DMS114 treated with DMSO at 0.1 percent for 48 hours (cell line): ENCODE measurements at regions not wholly inside any gene's neighbourhood (a gene's known extent, or its start where the extent isn't known, plus 50 kb on each side); places are given as distances from the start of the nearest gene placed in this dataset.

Experiments used
- DNase-seq: peaks from one replicate; lab custom pipeline; 2025; ENCODE audit not compliant: unreplicated experiment; lab: John Stamatoyannopoulos, UW

DNA sequence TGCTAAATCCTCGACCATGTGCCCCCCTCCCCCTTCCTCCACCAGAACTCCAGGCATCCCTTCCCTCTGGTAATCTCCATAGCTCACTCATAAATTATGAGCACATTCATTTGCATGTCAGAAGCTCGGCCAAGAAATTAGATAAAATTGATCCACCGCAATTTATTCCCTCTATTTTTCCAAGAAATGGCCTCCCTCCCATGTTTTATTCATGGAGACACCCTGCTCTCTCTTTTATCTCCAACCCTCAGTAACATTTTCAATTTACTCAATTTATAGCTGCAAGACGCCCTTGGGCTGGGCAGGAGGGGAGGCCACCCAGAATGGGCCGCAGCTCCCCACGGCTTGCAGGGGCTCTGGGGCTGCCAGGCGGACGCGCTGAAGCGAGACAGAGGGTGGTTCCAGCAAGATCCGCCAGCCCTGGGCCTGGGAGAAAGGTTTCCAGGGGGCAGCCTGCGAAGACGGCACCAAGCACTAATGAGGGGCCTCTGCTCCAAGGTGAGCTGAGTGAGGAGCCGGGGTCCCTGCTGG, 54.7 kb upstream of the ZNF423 start:
- no peak for DNase-seq

DNA sequence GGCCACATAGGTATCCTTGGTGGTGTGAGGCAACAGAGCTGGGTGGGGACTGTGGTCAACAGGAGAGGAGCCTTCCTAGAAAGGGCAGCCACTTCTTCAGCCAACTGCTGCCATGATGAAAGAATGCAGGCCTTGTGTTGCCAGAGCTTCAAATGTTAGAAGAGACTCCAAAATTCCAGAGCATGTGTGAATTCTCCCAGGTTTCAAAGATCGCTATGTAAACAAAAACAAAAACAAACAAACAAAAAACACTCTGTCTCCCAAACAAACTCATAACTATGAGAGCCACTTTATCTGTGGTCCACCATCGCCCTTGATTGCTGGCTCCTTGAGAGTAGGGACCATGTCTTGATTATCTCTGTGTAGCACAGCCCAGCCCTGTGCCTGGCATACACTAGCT, 55.5 kb upstream of the ZNF423 start:
- DNase-seq = no peak

DNA sequence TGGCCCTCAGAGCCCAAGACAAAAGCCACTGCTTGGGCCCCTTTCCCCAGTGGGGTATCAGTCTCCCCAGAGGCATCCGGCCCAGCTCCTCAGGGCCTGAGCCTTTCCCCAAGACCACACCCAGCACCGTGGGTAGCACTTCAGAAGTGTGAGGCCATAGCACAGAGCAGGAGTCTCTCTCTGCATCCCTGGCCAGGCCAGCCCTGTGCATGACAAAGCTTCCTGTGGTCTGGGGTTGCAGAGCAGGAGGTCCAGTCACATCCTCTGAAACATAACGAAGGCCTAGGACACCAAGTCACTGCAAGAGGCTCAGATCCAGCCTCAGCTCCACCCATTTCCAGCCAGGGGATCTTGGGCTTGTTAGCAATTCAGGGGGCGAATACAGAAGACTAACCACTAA, 56.8 kb upstream of the ZNF423 start:
- DNase-seq = no peak

DNA sequence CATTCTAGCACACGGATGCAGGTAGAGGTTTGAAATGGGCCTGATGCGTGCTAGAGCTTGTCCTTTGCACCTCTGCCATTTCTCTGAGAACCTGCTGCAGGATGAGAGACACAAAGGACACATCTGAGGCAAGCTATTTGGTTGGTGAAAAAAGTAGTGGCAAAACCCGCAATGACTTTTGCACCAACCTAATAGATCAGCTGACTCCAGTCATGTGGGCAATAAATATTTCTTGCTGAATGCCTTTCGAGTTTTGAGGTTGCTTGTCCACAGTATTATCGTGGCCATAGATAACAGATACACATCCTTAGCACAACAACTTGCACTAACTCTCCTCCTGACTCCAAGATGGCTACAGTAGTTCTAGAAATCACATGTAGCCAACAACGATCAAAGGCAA, 57.8 kb upstream of the ZNF423 start:
- DNase-seq = no peak

DNA sequence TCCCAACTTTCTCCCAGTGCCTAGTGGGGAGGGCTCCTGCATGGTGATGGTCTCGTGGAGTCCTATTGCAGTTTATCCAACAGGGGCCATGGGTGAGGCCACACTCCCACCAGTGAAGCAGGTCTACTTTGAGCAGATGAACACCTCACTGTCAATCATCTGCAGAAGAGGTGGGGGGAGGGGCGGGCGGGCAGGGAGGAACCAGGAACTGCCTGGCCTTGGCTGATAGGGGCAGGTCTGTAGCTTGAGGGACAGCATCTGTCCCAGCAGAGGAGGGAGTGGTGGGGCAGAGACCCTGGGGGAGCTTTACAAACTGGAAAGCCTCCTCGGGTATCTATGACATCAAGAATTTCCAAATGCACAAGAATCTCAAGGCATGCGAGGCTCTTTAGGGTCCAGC, 58.7 kb upstream of the ZNF423 start:
- no peak for DNase-seq

DNA sequence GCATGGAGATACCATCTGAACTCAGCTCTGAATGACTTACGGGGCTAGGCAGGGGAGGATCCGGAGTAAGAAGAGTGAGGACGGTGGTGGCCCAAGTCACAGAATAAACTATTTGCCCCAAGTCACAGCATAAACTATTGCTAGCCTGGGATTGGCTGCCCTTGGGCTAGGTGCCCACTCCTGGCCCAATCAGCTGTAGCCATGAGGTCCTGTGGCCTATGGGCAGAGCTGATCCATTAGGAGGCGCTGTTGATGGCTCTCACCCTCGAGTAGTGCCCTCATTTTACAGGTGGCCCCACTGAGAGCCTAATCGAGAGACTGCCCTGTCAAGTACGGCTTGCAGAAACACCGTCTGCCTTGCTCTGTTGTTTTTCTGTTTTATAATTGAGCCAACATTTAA, 62.3 kb upstream of the ZNF423 start:
- DNase-seq = no peak

DNA sequence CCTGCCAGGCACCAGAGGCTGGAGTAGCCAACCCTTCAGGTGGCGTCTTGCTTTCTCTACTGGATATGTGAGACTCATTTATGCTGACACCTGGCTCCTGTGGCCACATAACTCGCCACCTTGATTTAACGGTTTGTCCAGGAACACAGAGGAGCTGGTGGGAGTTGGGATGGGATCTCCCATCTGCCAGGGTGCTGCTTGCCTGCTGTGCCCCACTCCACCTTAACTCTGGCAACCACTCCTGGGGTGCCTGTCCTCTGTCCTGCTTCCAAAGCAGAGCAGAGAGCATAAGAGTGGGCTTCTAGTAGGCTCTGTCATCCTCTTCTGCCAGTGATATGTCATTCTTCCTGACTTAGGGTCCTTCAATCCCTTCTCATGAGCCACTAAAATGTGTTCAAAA, 63.4 kb upstream of the ZNF423 start:
- no peak for DNase-seq

DNA sequence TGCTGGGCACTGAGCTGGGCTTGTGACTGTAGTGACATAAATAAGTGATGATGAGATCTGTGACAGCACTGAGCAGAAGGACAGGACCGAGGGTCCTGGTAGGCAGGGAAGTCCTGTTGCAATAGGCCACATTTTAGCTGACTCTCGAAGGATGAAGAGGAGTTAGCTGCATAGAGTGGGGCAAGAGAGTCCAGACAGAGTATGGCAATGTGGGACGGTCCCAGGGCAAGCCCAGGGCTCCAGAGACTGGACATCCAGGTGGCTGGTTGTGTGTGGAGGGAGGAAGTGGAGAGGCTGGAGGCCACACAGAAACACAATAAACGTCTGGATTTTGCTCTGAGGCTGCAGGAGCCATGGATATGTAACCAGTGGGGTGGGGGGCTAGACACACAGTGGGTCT, 64.5 kb upstream of the ZNF423 start:
- no peak for DNase-seq

DNA sequence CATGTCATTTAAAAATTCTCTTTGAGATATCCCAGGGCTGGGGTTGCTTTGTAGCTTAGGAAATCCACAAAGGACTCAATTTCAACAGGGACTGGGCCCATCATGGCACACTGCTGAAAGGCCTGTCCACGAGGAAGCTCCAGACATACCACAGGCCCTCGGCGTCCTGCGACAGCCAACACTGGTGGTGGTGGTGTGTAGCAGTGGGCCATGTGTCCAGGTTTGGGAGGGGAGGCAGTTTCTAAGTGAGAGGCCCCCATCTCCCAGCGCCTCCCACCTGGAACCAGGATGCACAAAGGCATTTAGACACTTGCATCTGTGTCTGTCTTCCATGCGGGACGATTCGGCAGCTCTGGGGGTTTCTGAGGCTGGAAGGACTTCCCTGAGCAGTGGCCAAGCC, 65.2 kb upstream of the ZNF423 start:
- no peak for DNase-seq

DNA sequence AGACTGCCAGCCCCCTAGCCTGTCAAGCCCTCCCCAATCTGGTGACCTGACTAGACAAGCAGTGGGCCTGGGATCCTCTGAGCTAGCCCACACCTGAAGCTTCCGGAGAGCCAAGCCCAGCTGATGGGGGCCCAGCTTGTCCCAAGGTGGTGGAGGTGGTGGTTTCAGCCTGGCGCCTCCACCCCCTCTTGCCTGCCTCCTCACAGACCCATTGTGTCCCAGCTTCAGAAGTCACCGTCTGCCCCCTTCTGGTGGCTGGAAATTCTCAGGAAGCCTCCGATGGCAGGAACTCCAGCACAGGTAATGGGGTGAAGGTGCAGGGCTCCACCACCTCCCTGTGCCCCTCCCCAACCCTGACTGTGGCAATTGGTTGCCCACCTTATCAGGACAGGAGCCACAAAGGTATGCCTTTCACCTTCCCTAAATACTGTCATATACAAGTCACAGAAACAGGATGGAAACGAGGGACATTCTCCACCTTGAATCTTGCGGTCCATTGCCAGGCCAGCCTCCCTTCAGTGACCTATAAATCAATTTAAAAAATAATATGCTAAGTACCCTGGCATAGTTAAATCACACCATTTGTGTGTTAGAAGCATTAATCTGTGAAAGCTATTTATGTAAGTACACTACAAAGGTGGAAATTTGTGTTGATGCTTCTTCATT, 66.0 kb upstream of the ZNF423 start:
- DNase-seq = peak; percentile 46

DNA sequence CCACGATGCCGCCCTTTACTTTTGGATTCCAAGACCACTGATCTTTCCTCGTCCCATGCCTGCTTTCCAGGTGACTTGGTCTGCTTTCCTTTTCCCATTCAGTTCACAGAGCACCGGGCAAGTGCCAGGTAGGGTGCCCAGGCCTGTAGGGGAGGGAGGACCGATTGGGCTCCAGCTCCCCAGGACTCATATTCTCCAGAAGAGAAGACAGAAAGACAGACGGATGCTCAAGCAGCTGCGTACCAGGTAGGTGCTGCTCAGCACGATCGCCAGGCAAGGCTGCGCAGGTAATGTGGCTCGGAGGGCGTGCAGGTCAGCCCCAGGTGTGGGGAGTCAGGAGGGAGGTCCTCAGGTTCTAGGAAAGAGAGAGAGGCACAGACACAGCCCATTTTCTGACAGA, 67.5 kb upstream of the ZNF423 start:
- no peak for DNase-seq

DNA sequence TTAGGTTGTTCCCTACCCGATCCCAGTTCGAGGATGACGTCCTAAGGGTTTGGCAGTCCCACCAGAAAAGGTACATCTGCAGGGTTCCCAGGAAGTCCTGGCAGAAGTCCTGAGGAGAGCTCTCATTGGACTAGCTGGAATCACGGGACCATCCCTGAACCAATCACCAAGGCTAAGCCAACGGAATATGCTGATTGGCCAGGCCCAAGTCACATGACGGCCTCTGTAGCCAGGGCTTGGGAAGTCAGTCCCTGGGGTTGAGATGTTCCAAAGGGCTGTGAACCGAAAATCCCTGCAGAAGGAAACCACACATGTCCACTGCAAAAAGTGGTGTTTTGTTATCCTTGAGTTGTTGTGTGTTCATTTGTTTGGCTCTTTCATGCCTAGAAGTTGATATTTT, 68.2 kb upstream of the ZNF423 start:
- no peak for DNase-seq

DNA sequence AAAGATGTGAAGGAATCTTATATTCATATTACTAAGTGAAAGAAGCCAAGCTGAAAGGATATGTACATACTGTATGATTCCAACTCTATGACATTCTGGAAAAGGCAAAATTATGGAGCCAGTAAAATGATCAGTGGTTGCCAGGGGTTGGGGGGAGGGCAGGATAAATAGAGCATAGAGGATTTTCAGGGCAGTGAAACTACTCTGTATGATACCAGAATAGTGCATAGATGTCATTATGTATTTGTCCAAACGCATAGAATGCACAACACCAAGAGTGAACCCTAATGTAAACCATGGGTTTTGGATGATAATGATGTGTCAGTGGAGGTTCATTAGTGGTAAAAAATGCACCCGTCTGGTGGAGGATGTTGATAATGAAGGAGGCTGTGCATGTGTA, 71.0 kb upstream of the ZNF423 start:
- DNase-seq = no peak

DNA sequence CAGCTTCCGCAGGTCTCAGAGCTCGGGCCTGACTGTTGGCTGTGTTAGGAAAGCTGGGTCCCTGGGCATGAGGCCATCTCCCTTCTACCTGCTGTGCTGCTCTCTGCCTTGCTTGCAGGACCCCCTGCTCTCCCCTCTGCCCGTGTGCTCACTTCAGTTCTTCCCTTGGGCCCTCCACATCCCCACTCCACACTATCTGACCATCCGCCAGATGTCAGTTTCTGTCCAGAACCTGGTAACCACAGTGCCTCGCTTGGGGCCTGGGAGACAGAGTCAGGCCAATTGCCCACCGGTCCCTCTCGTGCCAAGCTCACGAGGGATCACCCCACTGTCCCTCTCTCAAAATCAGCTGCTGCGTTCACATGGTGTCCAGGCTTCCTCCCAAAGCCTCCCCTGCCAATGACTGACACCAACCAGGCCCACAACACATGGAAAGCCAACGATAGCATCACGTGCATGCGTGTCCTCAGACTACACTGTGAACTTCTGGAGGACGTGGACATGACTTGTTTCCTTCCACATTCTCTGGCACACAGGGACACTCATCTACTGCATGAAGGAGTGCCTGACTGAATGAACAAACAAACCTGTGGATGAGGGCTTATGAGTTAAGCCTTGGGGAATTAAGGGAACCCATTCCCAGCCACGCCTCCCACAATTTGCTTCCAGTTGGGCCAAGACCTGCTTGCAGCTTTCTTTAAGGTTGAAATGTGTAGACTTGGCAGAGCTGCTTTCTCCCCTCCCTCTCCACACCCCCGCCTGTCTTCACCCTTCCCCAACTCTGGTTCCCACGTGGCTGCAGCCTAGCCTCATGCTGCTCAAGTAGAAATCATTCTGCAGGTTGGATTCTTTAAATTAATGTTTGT, 72.5 kb upstream of the ZNF423 start:
- DNase-seq = no peak

DNA sequence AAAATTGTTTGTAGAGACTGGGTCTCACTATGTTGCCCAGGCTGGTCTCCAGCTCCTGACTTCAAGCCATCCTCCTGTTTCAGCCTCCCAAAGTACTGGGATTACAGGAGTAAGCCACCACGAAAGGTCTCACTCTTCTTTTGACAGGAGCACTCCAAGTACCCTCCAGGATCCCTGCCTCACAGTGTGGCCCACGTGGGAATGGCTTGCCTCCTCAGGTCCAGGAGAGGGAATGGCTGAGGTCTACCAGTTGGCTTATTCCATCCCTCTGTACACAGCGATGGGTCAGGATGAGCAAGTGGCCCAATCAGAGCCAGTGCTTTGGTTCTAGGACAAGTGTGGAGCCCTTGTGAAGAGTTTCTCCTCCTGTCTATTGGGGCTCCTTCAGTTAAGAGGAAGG, 73.7 kb upstream of the ZNF423 start:
- DNase-seq = no peak

DNA sequence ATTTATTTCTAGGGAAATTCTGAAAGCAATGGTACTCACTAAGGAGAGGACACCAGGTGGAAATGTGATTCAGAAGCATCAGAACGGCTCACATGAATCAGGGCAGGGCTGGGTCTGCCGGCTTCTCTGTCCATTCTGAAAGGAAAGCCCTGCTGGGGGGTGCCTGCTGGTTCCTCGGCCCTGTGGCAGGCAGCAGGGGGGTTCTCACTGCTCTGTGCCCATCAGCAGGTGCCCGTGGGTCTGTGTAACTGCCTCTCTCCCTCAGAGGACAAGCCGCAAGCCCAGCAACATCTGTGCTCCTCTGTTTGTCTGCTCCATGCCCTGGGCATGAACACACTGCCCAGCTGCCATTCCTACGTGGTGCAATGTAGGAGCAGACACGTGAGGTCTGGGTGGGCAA, 74.9 kb upstream of the ZNF423 start:
- no peak for DNase-seq

DNA sequence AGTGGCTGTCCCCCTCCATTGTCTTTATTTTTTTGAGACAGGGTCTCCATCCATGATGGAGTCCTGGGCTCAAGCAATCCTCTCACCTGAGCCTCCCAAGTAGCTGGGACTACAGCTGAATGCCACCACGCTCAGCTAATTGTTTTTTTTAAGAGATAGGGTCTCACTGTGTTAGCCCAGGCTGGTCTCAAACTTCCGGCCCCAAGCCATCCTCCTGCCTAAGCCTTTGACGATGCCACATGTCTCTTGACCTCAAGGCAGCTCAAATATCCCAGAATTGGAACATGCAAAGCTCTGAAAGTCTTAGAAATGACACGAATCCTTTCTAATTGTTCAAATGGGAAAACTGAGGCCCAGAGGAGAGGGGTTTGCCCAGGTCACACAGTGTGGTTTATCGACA, 75.4 kb upstream of the ZNF423 start:
- DNase-seq = no peak

DNA sequence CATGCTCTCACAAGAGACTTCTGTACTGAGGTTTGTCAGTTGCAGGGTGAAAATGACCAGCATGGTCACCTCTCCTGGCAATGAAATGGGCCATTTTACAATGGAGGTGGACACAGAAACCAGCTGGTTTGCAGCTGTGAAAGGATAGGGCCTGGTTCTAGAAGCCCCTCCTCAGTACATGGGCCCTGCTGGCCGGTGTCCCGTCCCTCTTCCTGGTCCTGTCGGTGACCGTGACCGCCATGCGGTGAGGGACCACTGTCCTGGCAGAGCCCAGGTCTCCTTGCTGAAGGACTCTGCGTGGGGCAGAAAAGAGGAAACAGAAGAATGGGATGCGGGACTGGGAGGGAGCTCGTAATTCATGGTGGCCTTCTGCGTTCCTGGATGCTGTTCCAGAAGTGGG, 76.0 kb upstream of the ZNF423 start:
- DNase-seq = no peak

DNA sequence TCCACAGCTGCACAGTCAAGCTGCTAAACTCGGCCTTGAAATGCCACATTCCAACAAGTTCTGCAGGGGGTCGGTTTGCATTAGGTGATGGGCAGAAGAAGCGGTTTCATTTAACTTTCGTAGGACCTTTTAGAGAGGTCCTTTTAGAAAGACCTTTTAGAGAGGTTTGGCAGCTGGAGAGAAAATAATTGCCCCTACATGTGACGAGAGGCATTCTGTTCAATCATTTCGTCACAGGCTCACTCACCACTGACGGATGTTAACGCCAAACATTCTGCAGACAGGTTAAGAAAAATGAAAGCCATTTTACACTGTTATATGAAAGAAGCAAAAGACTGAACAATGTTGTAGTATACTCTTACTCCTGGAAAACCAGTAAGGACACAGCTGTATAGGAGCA, 76.5 kb upstream of the ZNF423 start:
- DNase-seq = no peak

DNA sequence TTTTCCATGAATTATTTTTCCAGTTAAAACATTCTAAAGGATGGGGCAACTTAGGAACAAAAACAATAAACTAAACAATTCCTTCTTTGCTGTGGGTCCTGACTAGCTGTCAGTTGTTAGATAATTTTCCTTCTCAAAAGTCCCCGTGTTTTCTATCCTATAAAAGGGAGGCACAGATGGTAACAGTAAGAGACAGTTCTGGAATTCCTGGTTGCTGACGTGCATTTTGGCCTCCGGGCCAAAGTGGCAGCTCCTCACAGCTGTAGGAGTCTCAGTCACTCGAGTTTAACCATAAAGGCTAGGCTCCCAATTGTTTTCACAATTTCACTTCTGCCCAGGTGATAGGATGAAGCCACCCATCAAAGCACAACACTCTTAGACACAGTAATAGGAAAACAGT, 77.0 kb upstream of the ZNF423 start:
- no peak for DNase-seq

DNA sequence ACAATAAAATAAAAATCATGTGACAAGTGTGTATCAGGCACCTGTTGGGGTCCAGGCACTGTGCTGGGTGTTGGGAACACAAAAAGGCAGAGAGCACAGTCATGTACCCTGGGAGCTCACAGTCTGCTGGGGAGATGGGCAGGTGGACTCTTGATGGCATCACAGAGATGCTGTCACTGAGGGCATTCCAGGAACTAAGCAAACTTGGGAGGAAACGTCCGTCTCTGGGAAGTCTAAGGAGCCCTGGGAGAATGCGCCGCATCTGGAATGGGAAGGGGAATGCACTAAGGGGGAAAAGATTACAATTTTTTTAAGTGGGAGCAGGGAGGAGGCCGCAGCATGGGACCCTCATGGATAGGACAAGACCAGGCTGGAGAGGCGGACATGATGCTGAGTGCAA, 80.9 kb upstream of the ZNF423 start:
- no peak for DNase-seq

DNA sequence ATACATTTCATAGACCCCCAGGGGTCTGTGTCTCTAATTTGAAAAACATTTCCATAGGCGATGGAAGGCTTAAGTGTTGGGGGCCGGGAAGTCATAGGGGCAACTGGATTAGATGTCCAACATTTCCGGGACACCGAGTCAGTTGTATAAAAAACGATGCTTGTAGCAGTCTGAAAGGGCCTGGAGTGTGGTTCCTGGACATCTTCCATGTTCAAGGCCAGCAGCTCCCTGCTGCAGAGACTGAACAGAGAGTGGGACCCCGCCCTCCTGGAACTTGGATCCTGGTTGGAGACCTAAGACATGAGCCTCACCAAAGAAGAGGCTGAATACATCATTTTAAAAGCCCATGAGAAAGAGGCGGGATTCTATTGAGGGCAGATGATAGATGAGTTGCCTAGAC, 82.0 kb upstream of the ZNF423 start:
- DNase-seq = no peak

DNA sequence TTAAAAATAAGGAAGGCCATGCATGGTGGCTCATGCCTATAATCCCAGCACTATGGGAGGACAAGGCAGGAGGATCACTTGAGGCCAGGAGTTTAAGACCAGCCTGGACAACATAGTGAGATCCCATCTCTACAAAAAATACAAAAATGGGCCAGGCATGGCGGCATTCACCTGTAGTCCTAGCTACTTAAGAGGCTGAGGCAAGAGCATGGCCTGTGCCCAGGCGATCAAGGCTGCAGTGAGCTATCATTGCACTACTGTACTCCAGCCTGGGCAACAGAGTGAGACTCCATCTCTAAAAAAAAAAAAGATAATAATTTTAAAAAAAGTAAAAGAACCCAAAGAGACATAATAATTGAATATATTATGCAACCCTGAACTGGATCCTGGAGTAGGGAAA, 83.6 kb upstream of the ZNF423 start:
- no peak for DNase-seq
